ENCODE measurements at regions not wholly inside any gene's neighbourhood (a gene's known extent, or its start where the extent isn't known, plus 50 kb on each side); places are given as distances from the start of the nearest gene placed in this dataset.
A peak's percentile ranks its signal among the peaks of the same experiment; 100 is the strongest.

GRCh38 chr18:59800897-59801296 is 98.9 kb upstream of the PMAIP1 start:
- 52% methylated on average over 4 of the region's 4 CpGs for WGBS (ENCODE audit: insufficient coverage, insufficient replicate concordance, low lambda C conversion rate, missing lambda C conversion rate)

More at GRCh38 chr18:59800897-59801296, 98.9 kb upstream of the PMAIP1 start:
- ChIA-PET SMC1A (ENCODE audit: uncharacterized antibody, unreplicated experiment) (interaction anchor here (1.0 to 1.5 kb wide), 2 partner anchors 22 to 183 kb away, joined by 3 to 8 read pairs; no protein-coding TSS in a partner anchor), POLR2A (no interaction called here), RAD21 (ENCODE audit: unreplicated experiment) (interaction anchor here (1.4 kb wide), 1 partner anchor 23 kb away, joined by 4 read pairs; no protein-coding TSS in a partner anchor), CTCF (interaction anchor here (1.0 to 3.4 kb wide), 4 partner anchors 17 to 56 kb away, joined by 4 to 21 read pairs (median 6); no protein-coding TSS in a partner anchor)
- no peak for FAIRE-seq
- ATAC-seq: peak; percentile 26; the same call in 2 of the 3 replicates
- no TSS peak for BruUV-seq (replicated peaks)
- in situ Hi-C loops (cut with MboI): no loop called here
- no peak overlapping the region for H3K4me3 ChIP-seq
- H3K4me2 ChIP-seq (ENCODE audit: control insufficient read depth, insufficient read depth): no peak overlapping the region
- H3K27me3 ChIP-seq (replicated peaks in 1 of 2; ENCODE audit: control insufficient read depth in 2 of 2, insufficient read depth in 2 of 2, low read length in 1 of 2): no peaks in the 10 kb centered on the region
- TF ChIP-seq SIX5 (IDR thresholded peaks at IDR 0.05; ENCODE audit: low read depth, low read length, severe bottlenecking): no peak
- no peak for TF ChIP-seq ZNF384 (IDR thresholded peaks at IDR 0.05; ENCODE audit: borderline replicate concordance, low read depth, low read length)
- no peak for TF ChIP-seq POLR2AphosphoS2 (IDR thresholded peaks at IDR 0.05; ENCODE audit: low read depth, low read length)
- no peak for TF ChIP-seq SMC3 (IDR thresholded peaks at IDR 0.05; ENCODE audit: borderline replicate concordance, low read length)
- TF ChIP-seq CHD4 (IDR thresholded peaks at IDR 0.05): no peak
- TF ChIP-seq ZNF24 (IDR thresholded peaks at IDR 0.05): no peak
- TF ChIP-seq, protein P1, sequence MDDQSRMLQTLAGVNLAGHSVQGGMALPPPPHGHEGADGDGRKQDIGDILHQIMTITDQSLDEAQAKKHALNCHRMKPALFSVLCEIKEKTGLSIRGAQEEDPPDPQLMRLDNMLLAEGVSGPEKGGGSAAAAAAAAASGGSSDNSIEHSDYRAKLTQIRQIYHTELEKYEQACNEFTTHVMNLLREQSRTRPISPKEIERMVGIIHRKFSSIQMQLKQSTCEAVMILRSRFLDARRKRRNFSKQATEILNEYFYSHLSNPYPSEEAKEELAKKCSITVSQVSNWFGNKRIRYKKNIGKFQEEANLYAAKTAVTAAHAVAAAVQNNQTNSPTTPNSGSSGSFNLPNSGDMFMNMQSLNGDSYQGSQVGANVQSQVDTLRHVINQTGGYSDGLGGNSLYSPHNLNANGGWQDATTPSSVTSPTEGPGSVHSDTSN (IDR thresholded peaks at IDR 0.05; ENCODE audit: insufficient replicate concordance, low read depth, low read length): no peak
- TF ChIP-seq, protein P2, sequence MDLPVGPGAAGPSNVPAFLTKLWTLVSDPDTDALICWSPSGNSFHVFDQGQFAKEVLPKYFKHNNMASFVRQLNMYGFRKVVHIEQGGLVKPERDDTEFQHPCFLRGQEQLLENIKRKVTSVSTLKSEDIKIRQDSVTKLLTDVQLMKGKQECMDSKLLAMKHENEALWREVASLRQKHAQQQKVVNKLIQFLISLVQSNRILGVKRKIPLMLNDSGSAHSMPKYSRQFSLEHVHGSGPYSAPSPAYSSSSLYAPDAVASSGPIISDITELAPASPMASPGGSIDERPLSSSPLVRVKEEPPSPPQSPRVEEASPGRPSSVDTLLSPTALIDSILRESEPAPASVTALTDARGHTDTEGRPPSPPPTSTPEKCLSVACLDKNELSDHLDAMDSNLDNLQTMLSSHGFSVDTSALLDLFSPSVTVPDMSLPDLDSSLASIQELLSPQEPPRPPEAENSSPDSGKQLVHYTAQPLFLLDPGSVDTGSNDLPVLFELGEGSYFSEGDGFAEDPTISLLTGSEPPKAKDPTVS (IDR thresholded peaks at IDR 0.05; ENCODE audit: low read depth, low read length): no peak
- TF ChIP-seq RAD21 (IDR thresholded peaks at IDR 0.05; ENCODE audit: insufficient read depth, low read depth, low read length): no peak
- no peak for DNase-seq (ENCODE audit: low read depth, low spot score)
- H2AFZ ChIP-seq (ENCODE audit: control insufficient read depth, low read depth, low read length): no peak overlapping the region
- H4K20me1 ChIP-seq (ENCODE audit: control insufficient read depth, insufficient read depth): no peaks in the 10 kb centered on the region
- no peak overlapping the region for H3K27ac ChIP-seq (ENCODE audit: control insufficient read depth, insufficient read depth)
- peaks cover 9% of the 10 kb centered on the region for H3K4me1 ChIP-seq (ENCODE audit: control insufficient read depth, insufficient read depth, low read length)
- no peaks in the 10 kb centered on the region for H3K79me2 ChIP-seq (ENCODE audit: control insufficient read depth, insufficient read depth, low read length)
- intact Hi-C loops (cut with micrococcal nuclease; ENCODE audit: unreplicated experiment): no loop called here
- no peaks in the 10 kb centered on the region for H3K9me3 ChIP-seq (replicated peaks; ENCODE audit: control insufficient read depth, insufficient read depth, low read length)
- no peak overlapping the region for H3K9ac ChIP-seq (ENCODE audit: control insufficient read depth, insufficient read depth, low read length)
- no peaks in the 10 kb centered on the region for H3K36me3 ChIP-seq (ENCODE audit: control insufficient read depth in 2 of 2, insufficient read depth in 2 of 2, low read length in 1 of 2)

All from GM12878 (cell line).